Brain microvascular endothelial cell (primary cell): ENCODE measurements at regions not wholly inside any gene's neighbourhood (a gene's known extent, or its start where the extent isn't known, plus 50 kb on each side); places are given as distances from the start of the nearest gene placed in this dataset.

Experiments used
- DNase-seq: peaks from one replicate; pipeline ENCODE4 v3.0.0-alpha.2; 2020
- H3K27ac ChIP-seq: fragments of 250-450 bp; sonication (Bioruptor Pico); 2 replicates; pipeline ENCODE4 v1.5.1; 2020; ENCODE audit warnings: mild to moderate bottlenecking, moderate library complexity
- H3K27me3 ChIP-seq: fragments of 250-450 bp; sonication (Bioruptor Pico); replicated peaks from 2 replicates; pipeline ENCODE4 v1.5.1; 2020; ENCODE audit warnings: mild to moderate bottlenecking
- H3K36me3 ChIP-seq: fragments of 250-450 bp; sonication (Bioruptor Pico); replicated peaks from 2 replicates; pipeline ENCODE4 v1.5.1; 2020; ENCODE audit warnings: mild to moderate bottlenecking
- H3K4me3 ChIP-seq: 2 replicates; pipeline ENCODE4 v1.5.1; 2011; ENCODE audit warnings: low read depth, mild to moderate bottlenecking, control low read depth, low read length, moderate library complexity
- CTCF ChIP-seq: IDR thresholded peaks from 2 replicates; pipeline ENCODE4 v1.5.1; 2011; ENCODE audit warnings: low read depth, mild to moderate bottlenecking, moderate library complexity, low read length, control low read depth, inconsistent platforms; ENCODE audit errors: missing control alignments
- in situ Hi-C: cut with HindIII; loops from 2 replicates; pipeline ENCODE4 v1.10.0; 2017; ENCODE audit warnings: low sequenced_read_pairs, low pct_ligation_motif_present

- H3K36me3 ChIP-seq, result no peaks in the 10 kb centered on the region
- TF ChIP-seq CTCF, result no peak
- in situ Hi-C loops, result no loop called here
- no peak overlapping the region for H3K27ac ChIP-seq
- no peak overlapping the region for H3K4me3 ChIP-seq
- H3K27me3 ChIP-seq, result no peaks in the 10 kb centered on the region
- DNase-seq, result no peak
Measured at GRCh38 chr22:26898946-26899605, 241.7 kb downstream of the MIAT start.

GRCh38 chr22:26900787-26901186 lies 243.4 kb downstream of the MIAT start:
- no peak overlapping the region for H3K27ac ChIP-seq
- H3K4me3 ChIP-seq, result no peak overlapping the region
- no peak for TF ChIP-seq CTCF
- no peaks in the 10 kb centered on the region for H3K27me3 ChIP-seq
- DNase-seq, result no peak
- in situ Hi-C loops, result no loop called here
- H3K36me3 ChIP-seq, result no peaks in the 10 kb centered on the region

- Histone ChIP-seq H3K36me3 (no peaks in the 10 kb centered on the region), H3K27ac (no peak overlapping the region), H3K4me3 (no peak overlapping the region), H3K27me3 (no peaks in the 10 kb centered on the region)
- no peak for DNase-seq
- no peak for TF ChIP-seq CTCF
- in situ Hi-C loops, result no loop called here
Measured at GRCh38 chr22:26901198-26901816, 243.9 kb downstream of the MIAT start.

GRCh38 chr22:26902401-26903029 lies 245.1 kb downstream of the MIAT start:
- in situ Hi-C loops, result no loop called here
- no peak for TF ChIP-seq CTCF
- H3K27ac ChIP-seq, result no peak overlapping the region
- no peaks in the 10 kb centered on the region for H3K36me3 ChIP-seq
- H3K4me3 ChIP-seq, result no peak overlapping the region
- no peaks in the 10 kb centered on the region for H3K27me3 ChIP-seq
- no peak for DNase-seq

- in situ Hi-C loops, result no loop called here
- H3K36me3 ChIP-seq, result no peaks in the 10 kb centered on the region
Measured at GRCh38 chr22:26903030-26903856, 245.9 kb downstream of the MIAT start.

More at GRCh38 chr22:26903030-26903856, 245.9 kb downstream of the MIAT start:
- no peak for TF ChIP-seq CTCF
- no peak for DNase-seq
- Histone ChIP-seq H3K4me3 (no peak overlapping the region), H3K27ac (no peak overlapping the region), H3K27me3 (no peaks in the 10 kb centered on the region)
